WTC11 (cell line): ENCODE measurements at regions not wholly inside any gene's neighbourhood (a gene's known extent, or its start where the extent isn't known, plus 50 kb on each side); places are given as distances from the start of the nearest gene placed in this dataset.

Experiments
- ATAC-seq: fragments of 200-7000 bp; cut with Tn5 transposase; 2 replicates; pipeline ENCODE4 v1.10.0; 2021; ENCODE audit warnings: mild to moderate bottlenecking, moderate library complexity
- CTCF ChIA-PET: fragments of 300-600 bp; sonication (Branson Sonifier 250); formaldehyde crosslinking; loops from one replicate; lab custom pipeline; 2021; ENCODE audit warnings: antibody characterized with exemption; lab: Charles Lee
- POLR2A ChIA-PET: fragments of 350-600 bp; sonication (Branson Sonifier 250); formaldehyde crosslinking; loops from one replicate; lab custom pipeline; 2021; ENCODE audit warnings: antibody characterized with exemption; lab: Charles Lee
- DNase-seq: peaks from one replicate; pipeline ENCODE4 v3.0.0; 2021; ENCODE audit warnings: low spot score
- H3K27ac Mint-ChIP-seq: 2 replicates; pipeline ENCODE4 v1.8.0; 2021; ENCODE audit warnings: mixed read lengths
- H3K27me3 Mint-ChIP-seq: 2 replicates; pipeline ENCODE4 v1.8.0; 2021; ENCODE audit warnings: low read depth, mild to moderate bottlenecking, moderate library complexity, mixed read lengths
- H3K36me3 Mint-ChIP-seq: 2 replicates; pipeline ENCODE4 v1.8.0; 2021; ENCODE audit warnings: mixed read lengths
- H3K4me1 Mint-ChIP-seq: 2 replicates; pipeline ENCODE4 v1.8.0; 2022; ENCODE audit warnings: mixed read lengths
- H3K4me3 Mint-ChIP-seq: 2 replicates; pipeline ENCODE4 v1.8.0; 2021; ENCODE audit warnings: mild to moderate bottlenecking, moderate library complexity, mixed read lengths
- H3K9me3 Mint-ChIP-seq: 2 replicates; pipeline ENCODE4 v1.8.0; 2021; ENCODE audit warnings: mixed read lengths
- ELF4 ChIP-seq: sonication (generic); formaldehyde crosslinking; IDR thresholded peaks from 2 replicates; pipeline ENCODE4 v1.8.1; 2022; ENCODE audit warnings: low read depth, mild to moderate bottlenecking, moderate library complexity, missing genetic modification reagents
- ESRRA ChIP-seq: sonication (generic); formaldehyde crosslinking; IDR thresholded peaks from 2 replicates; pipeline ENCODE4 v1.8.1; 2022; ENCODE audit warnings: mild to moderate bottlenecking, missing genetic modification reagents, borderline replicate concordance
- ETV6 ChIP-seq: sonication (generic); formaldehyde crosslinking; IDR thresholded peaks from 2 replicates; pipeline ENCODE4 v1.8.1; 2022; ENCODE audit warnings: mild to moderate bottlenecking, missing genetic modification reagents
- FOXP1 ChIP-seq: sonication (generic); formaldehyde crosslinking; IDR thresholded peaks from 2 replicates; pipeline ENCODE4 v1.8.0; 2022; ENCODE audit warnings: missing genetic modification reagents, mild to moderate bottlenecking, moderate library complexity, borderline replicate concordance
- NFE2L1 ChIP-seq: sonication (generic); formaldehyde crosslinking; IDR thresholded peaks from 2 replicates; pipeline ENCODE4 v1.8.1; 2023; ENCODE audit warnings: missing genetic modification reagents
- NR1H2 ChIP-seq: sonication (generic); formaldehyde crosslinking; IDR thresholded peaks from 2 replicates; pipeline ENCODE4 v1.9.0; 2021; ENCODE audit warnings: mild to moderate bottlenecking, moderate library complexity, missing genetic modification reagents
- PRRX2 ChIP-seq: fragments of 250-450 bp; sonication (Bioruptor Pico); IDR thresholded peaks from 2 replicates; pipeline ENCODE4 v1.8.0; 2021; ENCODE audit warnings: mild to moderate bottlenecking
- SOX15 ChIP-seq: fragments of 250-450 bp; sonication (Bioruptor Pico); IDR thresholded peaks from 2 replicates; pipeline ENCODE4 v1.9.0; 2021; ENCODE audit warnings: mild to moderate bottlenecking
- SP1 ChIP-seq: sonication (generic); formaldehyde crosslinking; conservative IDR thresholded peaks from 2 replicates; pipeline ENCODE4 v1.8.1; 2022; ENCODE audit warnings: missing genetic modification reagents
- TP53 ChIP-seq: sonication (generic); formaldehyde crosslinking; IDR thresholded peaks from 2 replicates; pipeline ENCODE4 v1.8.1; 2023; ENCODE audit warnings: mild to moderate bottlenecking, missing genetic modification reagents
- ZBTB21 ChIP-seq: sonication (generic); formaldehyde crosslinking; IDR thresholded peaks from 2 replicates; pipeline ENCODE4 v1.8.1; 2023; ENCODE audit warnings: mild to moderate bottlenecking, missing genetic modification reagents, borderline replicate concordance
- ZNF138 ChIP-seq: sonication (generic); formaldehyde crosslinking; conservative IDR thresholded peaks from 2 replicates; pipeline ENCODE4 v1.8.1; 2022; ENCODE audit warnings: mild to moderate bottlenecking, moderate library complexity, missing genetic modification reagents
- ZNF317 ChIP-seq: sonication (generic); formaldehyde crosslinking; IDR thresholded peaks from 2 replicates; pipeline ENCODE4 v1.8.1; 2023; ENCODE audit warnings: low read depth, mild to moderate bottlenecking, moderate library complexity, missing genetic modification reagents, borderline replicate concordance
- TF ChIP-seq, protein P1 (sequence below): sonication (generic); formaldehyde crosslinking; IDR thresholded peaks from 2 replicates; pipeline ENCODE4 v1.8.0; 2022; ENCODE audit warnings: missing genetic modification reagents
- TF ChIP-seq, protein P2 (sequence below): fragments of 250-450 bp; sonication (Bioruptor Pico); conservative IDR thresholded peaks from 2 replicates; pipeline ENCODE4 v1.9.0; 2021; ENCODE audit warnings: mild to moderate bottlenecking
- TF ChIP-seq, protein P3 (sequence below): sonication (generic); formaldehyde crosslinking; IDR thresholded peaks from 2 replicates; pipeline ENCODE4 v1.8.1; 2022; ENCODE audit warnings: missing genetic modification reagents, borderline replicate concordance
- TF ChIP-seq, protein P4 (sequence below): sonication (generic); formaldehyde crosslinking; IDR thresholded peaks from 2 replicates; pipeline ENCODE4 v1.8.0; 2022; ENCODE audit warnings: mild to moderate bottlenecking, missing genetic modification reagents
- TF ChIP-seq, protein P5 (sequence below): sonication (generic); formaldehyde crosslinking; IDR thresholded peaks from 2 replicates; pipeline ENCODE4 v1.8.0; 2023; ENCODE audit warnings: missing genetic modification reagents
- TF ChIP-seq, protein P6 (sequence below): fragments of 250-450 bp; sonication (Bioruptor Pico); IDR thresholded peaks from 2 replicates; pipeline ENCODE4 v1.9.0; 2021; ENCODE audit warnings: mild to moderate bottlenecking, borderline replicate concordance
- TF ChIP-seq, protein P7 (sequence below): fragments of 250-450 bp; sonication (Bioruptor Pico); IDR thresholded peaks from 2 replicates; pipeline ENCODE4 v1.8.0; 2021; ENCODE audit warnings: mild to moderate bottlenecking
- TF ChIP-seq, protein P8 (sequence below): sonication (generic); formaldehyde crosslinking; IDR thresholded peaks from 2 replicates; pipeline ENCODE4 v1.8.1; 2023; ENCODE audit warnings: mild to moderate bottlenecking, missing genetic modification reagents, moderate library complexity

DNA sequence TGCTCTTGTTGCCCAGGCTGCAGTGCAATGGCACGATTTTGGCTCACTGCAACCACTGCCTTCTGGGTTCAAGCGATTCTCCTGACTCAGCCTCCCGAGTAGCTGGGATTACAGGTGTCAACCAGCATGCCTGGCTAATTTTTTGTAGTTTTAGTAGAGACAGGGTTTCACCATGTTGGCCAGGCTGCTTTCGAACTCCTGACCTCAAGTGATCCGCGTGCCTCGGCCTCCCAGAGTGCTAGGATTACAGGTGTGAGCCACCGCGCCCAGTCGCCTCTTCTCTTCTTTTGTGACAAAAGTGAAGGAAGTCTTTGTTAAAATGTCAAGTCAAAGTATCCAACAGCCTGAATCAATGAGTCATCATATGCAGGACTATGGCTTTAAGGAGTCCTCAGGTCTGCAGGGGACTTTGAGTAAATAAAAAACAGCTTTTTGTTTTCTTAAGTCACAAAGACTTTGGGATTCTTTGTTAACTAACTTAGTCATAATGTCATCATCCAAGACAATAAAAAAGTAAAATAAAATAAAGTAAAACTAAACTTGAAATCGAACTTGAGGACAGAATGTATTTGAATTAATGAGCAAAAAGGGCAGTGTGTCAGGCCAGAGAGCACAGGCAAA lies 1153.2 kb downstream of the SUCLG1 start (continued):
- TF ChIP-seq, protein P1, sequence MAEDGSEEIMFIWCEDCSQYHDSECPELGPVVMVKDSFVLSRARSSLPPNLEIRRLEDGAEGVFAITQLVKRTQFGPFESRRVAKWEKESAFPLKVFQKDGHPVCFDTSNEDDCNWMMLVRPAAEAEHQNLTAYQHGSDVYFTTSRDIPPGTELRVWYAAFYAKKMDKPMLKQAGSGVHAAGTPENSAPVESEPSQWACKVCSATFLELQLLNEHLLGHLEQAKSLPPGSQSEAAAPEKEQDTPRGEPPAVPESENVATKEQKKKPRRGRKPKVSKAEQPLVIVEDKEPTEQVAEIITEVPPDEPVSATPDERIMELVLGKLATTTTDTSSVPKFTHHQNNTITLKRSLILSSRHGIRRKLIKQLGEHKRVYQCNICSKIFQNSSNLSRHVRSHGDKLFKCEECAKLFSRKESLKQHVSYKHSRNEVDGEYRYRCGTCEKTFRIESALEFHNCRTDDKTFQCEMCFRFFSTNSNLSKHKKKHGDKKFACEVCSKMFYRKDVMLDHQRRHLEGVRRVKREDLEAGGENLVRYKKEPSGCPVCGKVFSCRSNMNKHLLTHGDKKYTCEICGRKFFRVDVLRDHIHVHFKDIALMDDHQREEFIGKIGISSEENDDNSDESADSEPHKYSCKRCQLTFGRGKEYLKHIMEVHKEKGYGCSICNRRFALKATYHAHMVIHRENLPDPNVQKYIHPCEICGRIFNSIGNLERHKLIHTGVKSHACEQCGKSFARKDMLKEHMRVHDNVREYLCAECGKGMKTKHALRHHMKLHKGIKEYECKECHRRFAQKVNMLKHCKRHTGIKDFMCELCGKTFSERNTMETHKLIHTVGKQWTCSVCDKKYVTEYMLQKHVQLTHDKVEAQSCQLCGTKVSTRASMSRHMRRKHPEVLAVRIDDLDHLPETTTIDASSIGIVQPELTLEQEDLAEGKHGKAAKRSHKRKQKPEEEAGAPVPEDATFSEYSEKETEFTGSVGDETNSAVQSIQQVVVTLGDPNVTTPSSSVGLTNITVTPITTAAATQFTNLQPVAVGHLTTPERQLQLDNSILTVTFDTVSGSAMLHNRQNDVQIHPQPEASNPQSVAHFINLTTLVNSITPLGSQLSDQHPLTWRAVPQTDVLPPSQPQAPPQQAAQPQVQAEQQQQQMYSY (CRISPR knock-in tag), result no peak
- TF ChIP-seq, protein P2, sequence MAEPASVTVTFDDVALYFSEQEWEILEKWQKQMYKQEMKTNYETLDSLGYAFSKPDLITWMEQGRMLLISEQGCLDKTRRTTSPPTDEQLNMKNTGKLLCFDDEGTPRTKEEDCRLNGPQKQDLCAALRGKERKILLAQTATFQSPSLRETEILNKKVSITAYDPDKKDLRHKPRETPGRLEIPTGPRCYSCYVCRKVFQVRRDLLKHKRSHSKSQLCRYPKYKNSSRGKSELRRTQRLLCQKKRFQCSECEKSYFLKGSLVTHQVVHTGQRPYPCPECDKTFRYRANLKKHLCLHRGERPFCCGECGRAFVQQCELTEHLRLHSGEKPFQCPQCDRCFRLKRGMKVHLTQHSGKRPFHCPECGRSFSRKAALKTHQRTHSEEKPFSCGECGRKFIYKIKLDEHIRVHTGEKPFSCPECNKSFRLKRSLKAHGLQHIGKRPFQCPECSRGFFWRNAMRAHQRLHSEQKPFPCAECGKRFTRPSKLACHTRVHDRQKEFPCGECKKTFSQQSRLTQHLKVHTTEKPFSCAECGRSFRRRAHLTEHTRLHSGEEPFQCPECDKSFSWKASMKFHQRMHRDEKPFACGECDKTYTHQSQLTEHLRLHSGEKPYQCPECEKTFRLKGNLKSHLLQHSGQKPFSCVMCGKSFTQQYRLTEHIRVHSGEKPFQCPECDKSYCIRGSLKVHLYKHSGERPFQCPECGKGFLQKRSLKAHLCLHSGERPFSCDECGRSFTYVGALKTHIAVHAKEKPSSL (CRISPR knock-in tag), result no peak

DNA sequence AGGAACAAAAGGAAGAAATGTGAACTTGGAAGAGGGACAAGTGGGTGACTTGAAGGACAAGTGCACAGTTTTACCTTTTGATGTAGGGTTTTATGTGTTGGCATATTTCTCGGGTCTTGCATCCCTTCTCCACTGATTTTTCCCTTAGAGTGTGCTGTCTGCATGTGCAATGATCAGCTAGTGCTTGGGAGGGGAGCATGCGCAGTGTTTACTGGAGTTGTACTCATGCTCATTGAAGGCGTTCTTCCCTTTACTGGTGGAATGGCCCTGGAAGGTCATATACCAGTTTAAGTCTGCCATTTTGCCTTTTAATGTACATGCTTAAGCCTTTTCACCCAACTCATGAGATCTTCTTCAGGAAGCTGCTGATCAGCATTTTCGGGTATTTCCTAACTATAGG lies 1168.0 kb downstream of the SUCLG1 start:
- TF ChIP-seq, protein P3, sequence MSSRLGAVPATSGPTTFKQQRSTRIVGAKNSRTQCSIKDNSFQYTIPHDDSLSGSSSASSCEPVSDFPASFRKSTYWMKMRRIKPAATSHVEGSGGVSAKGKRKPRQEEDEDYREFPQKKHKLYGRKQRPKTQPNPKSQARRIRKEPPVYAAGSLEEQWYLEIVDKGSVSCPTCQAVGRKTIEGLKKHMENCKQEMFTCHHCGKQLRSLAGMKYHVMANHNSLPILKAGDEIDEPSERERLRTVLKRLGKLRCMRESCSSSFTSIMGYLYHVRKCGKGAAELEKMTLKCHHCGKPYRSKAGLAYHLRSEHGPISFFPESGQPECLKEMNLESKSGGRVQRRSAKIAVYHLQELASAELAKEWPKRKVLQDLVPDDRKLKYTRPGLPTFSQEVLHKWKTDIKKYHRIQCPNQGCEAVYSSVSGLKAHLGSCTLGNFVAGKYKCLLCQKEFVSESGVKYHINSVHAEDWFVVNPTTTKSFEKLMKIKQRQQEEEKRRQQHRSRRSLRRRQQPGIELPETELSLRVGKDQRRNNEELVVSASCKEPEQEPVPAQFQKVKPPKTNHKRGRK (CRISPR knock-in tag), result no peak
- no peak for TF ChIP-seq NR1H2 (CRISPR knock-in tag)
- TF ChIP-seq, protein P4, sequence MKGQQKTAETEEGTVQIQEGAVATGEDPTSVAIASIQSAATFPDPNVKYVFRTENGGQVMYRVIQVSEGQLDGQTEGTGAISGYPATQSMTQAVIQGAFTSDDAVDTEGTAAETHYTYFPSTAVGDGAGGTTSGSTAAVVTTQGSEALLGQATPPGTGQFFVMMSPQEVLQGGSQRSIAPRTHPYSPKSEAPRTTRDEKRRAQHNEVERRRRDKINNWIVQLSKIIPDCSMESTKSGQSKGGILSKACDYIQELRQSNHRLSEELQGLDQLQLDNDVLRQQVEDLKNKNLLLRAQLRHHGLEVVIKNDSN (CRISPR knock-in tag), result no peak
- TF ChIP-seq, protein P5, sequence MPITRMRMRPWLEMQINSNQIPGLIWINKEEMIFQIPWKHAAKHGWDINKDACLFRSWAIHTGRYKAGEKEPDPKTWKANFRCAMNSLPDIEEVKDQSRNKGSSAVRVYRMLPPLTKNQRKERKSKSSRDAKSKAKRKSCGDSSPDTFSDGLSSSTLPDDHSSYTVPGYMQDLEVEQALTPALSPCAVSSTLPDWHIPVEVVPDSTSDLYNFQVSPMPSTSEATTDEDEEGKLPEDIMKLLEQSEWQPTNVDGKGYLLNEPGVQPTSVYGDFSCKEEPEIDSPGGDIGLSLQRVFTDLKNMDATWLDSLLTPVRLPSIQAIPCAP (CRISPR knock-in tag), result no peak
- no peak for TF ChIP-seq ELF4
- no peak for TF ChIP-seq SOX15 (CRISPR knock-in tag)
- no peak for TF ChIP-seq ETV6 (CRISPR knock-in tag)
- TF ChIP-seq PRRX2, result no peak
- no peak for TF ChIP-seq ZNF138 (CRISPR knock-in tag)
- no peak for TF ChIP-seq ZNF317
- TF ChIP-seq ZBTB21 (CRISPR knock-in tag), result no peak
- TF ChIP-seq, protein P6, sequence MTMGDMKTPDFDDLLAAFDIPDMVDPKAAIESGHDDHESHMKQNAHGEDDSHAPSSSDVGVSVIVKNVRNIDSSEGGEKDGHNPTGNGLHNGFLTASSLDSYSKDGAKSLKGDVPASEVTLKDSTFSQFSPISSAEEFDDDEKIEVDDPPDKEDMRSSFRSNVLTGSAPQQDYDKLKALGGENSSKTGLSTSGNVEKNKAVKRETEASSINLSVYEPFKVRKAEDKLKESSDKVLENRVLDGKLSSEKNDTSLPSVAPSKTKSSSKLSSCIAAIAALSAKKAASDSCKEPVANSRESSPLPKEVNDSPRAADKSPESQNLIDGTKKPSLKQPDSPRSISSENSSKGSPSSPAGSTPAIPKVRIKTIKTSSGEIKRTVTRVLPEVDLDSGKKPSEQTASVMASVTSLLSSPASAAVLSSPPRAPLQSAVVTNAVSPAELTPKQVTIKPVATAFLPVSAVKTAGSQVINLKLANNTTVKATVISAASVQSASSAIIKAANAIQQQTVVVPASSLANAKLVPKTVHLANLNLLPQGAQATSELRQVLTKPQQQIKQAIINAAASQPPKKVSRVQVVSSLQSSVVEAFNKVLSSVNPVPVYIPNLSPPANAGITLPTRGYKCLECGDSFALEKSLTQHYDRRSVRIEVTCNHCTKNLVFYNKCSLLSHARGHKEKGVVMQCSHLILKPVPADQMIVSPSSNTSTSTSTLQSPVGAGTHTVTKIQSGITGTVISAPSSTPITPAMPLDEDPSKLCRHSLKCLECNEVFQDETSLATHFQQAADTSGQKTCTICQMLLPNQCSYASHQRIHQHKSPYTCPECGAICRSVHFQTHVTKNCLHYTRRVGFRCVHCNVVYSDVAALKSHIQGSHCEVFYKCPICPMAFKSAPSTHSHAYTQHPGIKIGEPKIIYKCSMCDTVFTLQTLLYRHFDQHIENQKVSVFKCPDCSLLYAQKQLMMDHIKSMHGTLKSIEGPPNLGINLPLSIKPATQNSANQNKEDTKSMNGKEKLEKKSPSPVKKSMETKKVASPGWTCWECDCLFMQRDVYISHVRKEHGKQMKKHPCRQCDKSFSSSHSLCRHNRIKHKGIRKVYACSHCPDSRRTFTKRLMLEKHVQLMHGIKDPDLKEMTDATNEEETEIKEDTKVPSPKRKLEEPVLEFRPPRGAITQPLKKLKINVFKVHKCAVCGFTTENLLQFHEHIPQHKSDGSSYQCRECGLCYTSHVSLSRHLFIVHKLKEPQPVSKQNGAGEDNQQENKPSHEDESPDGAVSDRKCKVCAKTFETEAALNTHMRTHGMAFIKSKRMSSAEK (CRISPR knock-in tag), result no peak
- TF ChIP-seq, protein P7, sequence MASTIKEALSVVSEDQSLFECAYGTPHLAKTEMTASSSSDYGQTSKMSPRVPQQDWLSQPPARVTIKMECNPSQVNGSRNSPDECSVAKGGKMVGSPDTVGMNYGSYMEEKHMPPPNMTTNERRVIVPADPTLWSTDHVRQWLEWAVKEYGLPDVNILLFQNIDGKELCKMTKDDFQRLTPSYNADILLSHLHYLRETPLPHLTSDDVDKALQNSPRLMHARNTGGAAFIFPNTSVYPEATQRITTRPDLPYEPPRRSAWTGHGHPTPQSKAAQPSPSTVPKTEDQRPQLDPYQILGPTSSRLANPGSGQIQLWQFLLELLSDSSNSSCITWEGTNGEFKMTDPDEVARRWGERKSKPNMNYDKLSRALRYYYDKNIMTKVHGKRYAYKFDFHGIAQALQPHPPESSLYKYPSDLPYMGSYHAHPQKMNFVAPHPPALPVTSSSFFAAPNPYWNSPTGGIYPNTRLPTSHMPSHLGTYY (CRISPR knock-in tag), result no peak
- no peak for TF ChIP-seq NFE2L1
- TF ChIP-seq, protein P8, sequence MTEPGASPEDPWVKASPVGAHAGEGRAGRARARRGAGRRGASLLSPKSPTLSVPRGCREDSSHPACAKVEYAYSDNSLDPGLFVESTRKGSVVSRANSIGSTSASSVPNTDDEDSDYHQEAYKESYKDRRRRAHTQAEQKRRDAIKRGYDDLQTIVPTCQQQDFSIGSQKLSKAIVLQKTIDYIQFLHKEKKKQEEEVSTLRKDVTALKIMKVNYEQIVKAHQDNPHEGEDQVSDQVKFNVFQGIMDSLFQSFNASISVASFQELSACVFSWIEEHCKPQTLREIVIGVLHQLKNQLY (CRISPR knock-in tag), result no peak
- no peak for TF ChIP-seq SP1 (CRISPR knock-in tag)
- TF ChIP-seq FOXP1 (CRISPR knock-in tag), result no peak
- TF ChIP-seq ESRRA (CRISPR knock-in tag), result no peak
- TF ChIP-seq TP53 (CRISPR knock-in tag), result no peak
- TF ChIP-seq, all 79 proteins: peak for 0
- Mint-ChIP-seq H3K27me3 (no peaks in the 10 kb centered on the region), H3K4me1 (peaks cover 29% of the 10 kb centered on the region), H3K27ac (no peak overlapping the region), H3K36me3 (peaks cover 40% of the 10 kb centered on the region), H3K9me3 (peaks cover 48% of the 10 kb centered on the region), H3K4me3 (no peak overlapping the region)
- no peak for DNase-seq
- ChIA-PET POLR2A (no interaction called here), CTCF (no interaction called here)
- no peak for ATAC-seq
